Trophoblast cell (in vitro differentiated cells and primary cell): ENCODE measurements at regions not wholly inside any gene's neighbourhood (a gene's known extent, or its start where the extent isn't known, plus 50 kb on each side); places are given as distances from the start of the nearest gene placed in this dataset.

Experiments used
- DNase-seq, 2 donors: peaks; one replicate each; pipeline ENCODE4 v3.0.0-alpha.2; 2016
- H2AFZ ChIP-seq: 2 replicates; pipeline ENCODE4 v1.6.1; 2013; ENCODE audit warnings: low read length, moderate library complexity, mild to moderate bottlenecking; ENCODE audit not compliant: insufficient read depth, poor library complexity
- H2AK5ac ChIP-seq: 2 replicates; pipeline ENCODE4 v1.6.1; 2013; ENCODE audit warnings: mild to moderate bottlenecking, low read length
- H2BK120ac ChIP-seq: 2 replicates; pipeline ENCODE4 v1.6.1; 2013; ENCODE audit warnings: low read length, mild to moderate bottlenecking, moderate library complexity; ENCODE audit not compliant: insufficient read depth, poor library complexity
- H2BK12ac ChIP-seq: 2 replicates; pipeline ENCODE4 v1.6.1; 2013; ENCODE audit warnings: mild to moderate bottlenecking, low read length, moderate library complexity
- H2BK5ac ChIP-seq: 2 replicates; pipeline ENCODE4 v1.6.1; 2013; ENCODE audit warnings: low read length, low read depth, moderate library complexity, mild to moderate bottlenecking; ENCODE audit not compliant: poor library complexity
- H3K14ac ChIP-seq: 2 replicates; pipeline ENCODE4 v1.6.1; 2013; ENCODE audit warnings: mild to moderate bottlenecking, low read length
- H3K18ac ChIP-seq: 2 replicates; pipeline ENCODE4 v1.6.1; 2013; ENCODE audit warnings: mild to moderate bottlenecking, low read length
- H3K23ac ChIP-seq: 2 replicates; pipeline ENCODE4 v1.6.1; 2013; ENCODE audit warnings: low read length
- H3K27ac ChIP-seq: 2 replicates; pipeline ENCODE4 v1.5.1; 2013; ENCODE audit warnings: low read depth, mild to moderate bottlenecking, inconsistent platforms, low read length, moderate library complexity
- H3K27me3 ChIP-seq: 2 replicates; pipeline ENCODE4 v1.6.1; 2013; ENCODE audit warnings: inconsistent platforms, mild to moderate bottlenecking, low read length, moderate library complexity; ENCODE audit not compliant: insufficient read depth
- H3K36me3 ChIP-seq, 2 experiments: 1 replicate in 1 of 2; 2 replicates in 1 of 2; pipeline ENCODE4 v1.6.1; 2013; ENCODE audit warnings: low read length in 2 of 2, mild to moderate bottlenecking in 2 of 2, moderate library complexity in 1 of 2; ENCODE audit not compliant: insufficient read depth in 2 of 2, control insufficient read depth in 1 of 2
- H3K4ac ChIP-seq: 2 replicates; pipeline ENCODE4 v1.6.1; 2013; ENCODE audit warnings: low read depth, mild to moderate bottlenecking, low read length, moderate library complexity
- H3K4me1 ChIP-seq, 2 experiments: 1 replicate in 1 of 2; 2 replicates in 1 of 2; pipeline ENCODE4 v1.6.1; 2013; ENCODE audit warnings: low read length in 2 of 2, mild to moderate bottlenecking in 2 of 2, moderate library complexity in 1 of 2; ENCODE audit not compliant: insufficient read depth in 2 of 2, control insufficient read depth in 1 of 2
- H3K4me2 ChIP-seq: 2 replicates; pipeline ENCODE4 v1.6.1; 2013; ENCODE audit warnings: inconsistent platforms, mild to moderate bottlenecking, low read length, moderate library complexity
- H3K4me3 ChIP-seq: 2 replicates; pipeline ENCODE4 v1.5.1; 2013; ENCODE audit warnings: mild to moderate bottlenecking, low read depth, low read length, inconsistent platforms
- H3K79me1 ChIP-seq: one replicate; pipeline ENCODE4 v1.6.1; 2013; ENCODE audit warnings: low read length
- H3K79me2 ChIP-seq: 2 replicates; pipeline ENCODE4 v1.6.1; 2013; ENCODE audit warnings: low read length, mild to moderate bottlenecking; ENCODE audit not compliant: control insufficient read depth, insufficient read depth, poor library complexity
- H3K9ac ChIP-seq: 2 replicates; pipeline ENCODE4 v1.6.1; 2013; ENCODE audit warnings: mild to moderate bottlenecking, low read length
- H3K9me3 ChIP-seq: 2 replicates; pipeline ENCODE4 v1.6.1; 2013; ENCODE audit warnings: low read depth, mild to moderate bottlenecking, control low read depth, inconsistent platforms, low read length; ENCODE audit not compliant: insufficient read depth
- H4K12ac ChIP-seq: 2 replicates; pipeline ENCODE4 v1.6.1; 2013; ENCODE audit warnings: low read depth, mild to moderate bottlenecking, low read length, moderate library complexity
- H4K8ac ChIP-seq: 2 replicates; pipeline ENCODE4 v1.6.1; 2013; ENCODE audit warnings: low read depth, mild to moderate bottlenecking, low read length, moderate library complexity
- H4K91ac ChIP-seq: one replicate; pipeline ENCODE4 v1.6.1; 2013; ENCODE audit warnings: low read depth, mild to moderate bottlenecking, low read length, moderate library complexity
- WGBS: extraction: QIAGEN DNeasy Blood & Tissue Kit; methylation state at CpG from one replicate; pipeline ENCODE4 v1.1.7; 2013; ENCODE audit warnings: missing lambda C conversion rate; ENCODE audit not compliant: insufficient read length, insufficient coverage; ENCODE audit errors: extremely low coverage; 5-methylcytosine and 5-hydroxymethylcytosine counted together

DNA sequence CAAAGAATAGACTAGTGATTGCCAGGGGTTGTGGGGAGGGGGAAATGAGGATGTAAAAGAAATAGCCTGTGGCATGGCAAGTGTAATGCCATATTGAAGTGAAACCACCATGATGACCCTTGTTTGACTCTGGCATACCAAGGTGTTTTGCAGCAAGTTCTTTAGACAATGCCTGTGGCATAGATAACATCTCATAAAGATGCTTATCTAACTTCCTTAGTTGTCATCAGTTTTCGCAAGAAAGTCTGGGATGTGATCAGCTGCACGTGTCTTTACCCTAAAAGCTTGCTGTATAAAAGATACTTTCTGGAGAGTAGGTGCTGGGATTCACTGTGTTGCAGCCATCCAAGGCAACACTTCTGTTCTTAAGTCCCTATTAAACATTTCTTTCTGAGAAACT, 176.1 kb upstream of the MAGEB16 start:
- Histone ChIP-seq H3K14ac (no peak overlapping the region), H3K23ac (no peak overlapping the region), H3K18ac (no peak overlapping the region), H2AFZ (no peak overlapping the region), H3K4me3 (no peak overlapping the region), H3K79me2 (no peaks in the 10 kb centered on the region), H4K91ac (no peak overlapping the region), H3K36me3 (no peaks in the 10 kb centered on the region), H3K27ac (no peak overlapping the region), H2AK5ac (no peak overlapping the region), H3K4me2 (no peak overlapping the region), H3K27me3 (no peaks in the 10 kb centered on the region), H3K9me3 (peaks cover 2% of the 10 kb centered on the region), H3K9ac (no peak overlapping the region), H4K8ac (no peak overlapping the region), H4K12ac (no peak overlapping the region), H3K79me1 (no peaks in the 10 kb centered on the region), H2BK12ac (no peak overlapping the region), H3K4me1 (no peaks in the 10 kb centered on the region), H3K4ac (no peak overlapping the region), H2BK120ac (no peak overlapping the region), H2BK5ac (no peak overlapping the region)
- DNase-seq = peak in 1 of 2 donors; percentile 34
- no CpG with 5 or more reads among the region's 2 CpGs for WGBS

DNA sequence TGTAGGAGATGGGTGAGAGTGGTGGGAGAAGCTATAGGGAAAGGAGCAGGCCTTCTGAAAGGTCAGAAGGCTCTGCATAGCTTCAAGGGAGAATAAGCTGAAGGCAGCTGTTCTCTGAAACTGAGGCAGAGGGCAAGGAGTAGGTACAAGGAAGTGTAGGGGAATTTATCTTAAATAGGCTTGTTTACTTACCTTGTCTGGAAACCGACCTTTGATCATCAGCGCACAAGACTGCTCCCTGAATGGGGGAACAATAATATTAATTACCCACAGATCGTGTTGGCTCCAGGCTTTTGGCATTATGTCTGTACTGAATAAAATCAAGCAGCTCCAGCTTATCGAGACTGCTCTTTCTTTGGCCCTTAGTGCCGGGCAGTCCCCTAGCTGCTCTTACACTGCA, 175.5 kb upstream of the MAGEB16 start:
- Histone ChIP-seq H3K9me3 (peaks cover 2% of the 10 kb centered on the region), H3K4me1 (no peaks in the 10 kb centered on the region), H2BK120ac (no peak overlapping the region), H3K36me3 (no peaks in the 10 kb centered on the region), H2AK5ac (no peak overlapping the region), H2BK12ac (no peak overlapping the region), H3K4ac (no peak overlapping the region), H3K23ac (no peak overlapping the region), H3K4me3 (no peak overlapping the region), H3K14ac (no peak overlapping the region), H3K79me1 (no peaks in the 10 kb centered on the region), H3K18ac (no peak overlapping the region), H3K9ac (no peak overlapping the region), H3K27me3 (no peaks in the 10 kb centered on the region), H3K79me2 (no peaks in the 10 kb centered on the region), H4K91ac (no peak overlapping the region), H3K4me2 (no peak overlapping the region), H2AFZ (no peak overlapping the region), H4K8ac (no peak overlapping the region), H4K12ac (no peak overlapping the region), H3K27ac (no peak overlapping the region), H2BK5ac (no peak overlapping the region)
- DNase-seq = no peak
- WGBS = no CpG with 5 or more reads among the region's 5 CpGs

DNA sequence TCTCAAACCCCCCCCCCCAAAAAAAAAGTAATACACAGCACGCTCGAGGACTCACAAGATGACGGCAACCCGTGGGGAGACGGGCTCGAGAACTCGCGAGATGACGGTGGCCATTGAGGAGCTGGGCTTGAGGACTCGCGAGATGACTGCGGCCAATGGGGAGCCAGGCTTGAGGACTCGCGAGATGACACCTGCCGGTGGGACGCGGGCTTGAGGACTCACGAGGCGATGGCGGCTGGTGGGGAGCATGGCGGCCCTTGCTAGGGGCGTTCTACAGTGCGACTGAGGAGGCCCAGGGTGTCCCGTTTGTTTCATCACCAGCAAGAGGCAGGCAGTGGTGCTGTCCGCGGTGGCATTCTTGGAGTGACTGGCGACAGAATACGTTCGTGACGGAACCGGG, 172.4 kb upstream of the MAGEB16 start:
- no peaks in the 10 kb centered on the region for H3K79me1 ChIP-seq
- no CpG with 5 or more reads among the region's 31 CpGs for WGBS

DNA sequence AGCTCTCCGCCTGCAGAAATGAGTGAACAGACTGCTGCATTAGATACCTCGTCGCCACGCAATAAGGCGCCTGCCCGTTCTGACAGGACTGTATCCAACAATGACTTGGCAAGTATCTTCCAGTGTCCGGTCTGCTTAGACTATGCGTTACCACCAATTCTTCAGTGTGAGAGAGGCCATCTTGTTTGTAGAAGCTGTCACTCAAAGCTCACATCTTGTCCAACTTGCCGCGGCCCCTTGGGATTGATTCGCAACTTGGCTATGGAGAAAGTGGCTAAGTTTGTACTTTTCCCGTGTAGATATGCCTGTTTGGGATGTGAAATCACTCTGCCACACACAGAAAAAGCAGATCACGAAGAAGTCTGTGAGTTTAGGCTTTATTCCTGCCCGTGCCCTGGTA, 172.0 kb upstream of the MAGEB16 start:
- H3K4ac ChIP-seq = no peak overlapping the region
- H4K8ac ChIP-seq = no peak overlapping the region
- H3K23ac ChIP-seq = no peak overlapping the region

More for the DNA sequence above, 172.4 kb upstream of the MAGEB16 start:
- no peak overlapping the region for H2BK12ac ChIP-seq
- no peak for DNase-seq
- H2AFZ ChIP-seq = no peak overlapping the region
- no peak overlapping the region for H3K4me3 ChIP-seq
- no peak overlapping the region for H2AK5ac ChIP-seq
- H3K18ac ChIP-seq = no peak overlapping the region
- no peak overlapping the region for H4K8ac ChIP-seq
- no peaks in the 10 kb centered on the region for H3K27me3 ChIP-seq
- no peak overlapping the region for H3K23ac ChIP-seq
- peaks cover 2% of the 10 kb centered on the region for H3K9me3 ChIP-seq
- H3K79me2 ChIP-seq = no peaks in the 10 kb centered on the region
- H3K4me1 ChIP-seq = no peaks in the 10 kb centered on the region
- H2BK120ac ChIP-seq = no peak overlapping the region
- no peak overlapping the region for H3K27ac ChIP-seq
- H3K14ac ChIP-seq = no peak overlapping the region
- H4K12ac ChIP-seq = no peak overlapping the region
- H4K91ac ChIP-seq = no peak overlapping the region
- no peak overlapping the region for H3K4me2 ChIP-seq
- no peak overlapping the region for H3K9ac ChIP-seq
- H2BK5ac ChIP-seq = no peak overlapping the region
- no peak overlapping the region for H3K4ac ChIP-seq
- H3K36me3 ChIP-seq = no peaks in the 10 kb centered on the region

More for the DNA sequence above, 172.0 kb upstream of the MAGEB16 start:
- no peak overlapping the region for H2BK5ac ChIP-seq
- H3K36me3 ChIP-seq = no peaks in the 10 kb centered on the region
- peaks cover 2% of the 10 kb centered on the region for H3K9me3 ChIP-seq
- no peak for DNase-seq
- no peak overlapping the region for H3K27ac ChIP-seq
- no peak overlapping the region for H4K91ac ChIP-seq
- no peak overlapping the region for H3K4me2 ChIP-seq
- no peaks in the 10 kb centered on the region for H3K79me1 ChIP-seq
- no peak overlapping the region for H2AK5ac ChIP-seq
- H2AFZ ChIP-seq = no peak overlapping the region
- H3K79me2 ChIP-seq = no peaks in the 10 kb centered on the region
- no peak overlapping the region for H3K9ac ChIP-seq
- H3K14ac ChIP-seq = no peak overlapping the region
- H3K4me1 ChIP-seq = no peaks in the 10 kb centered on the region
- H3K27me3 ChIP-seq = no peaks in the 10 kb centered on the region
- no CpG with 5 or more reads among the region's 14 CpGs for WGBS
- no peak overlapping the region for H4K12ac ChIP-seq
- no peak overlapping the region for H3K18ac ChIP-seq
- H2BK12ac ChIP-seq = no peak overlapping the region
- no peak overlapping the region for H2BK120ac ChIP-seq
- H3K4me3 ChIP-seq = no peak overlapping the region
